DOHH2 (cell line): ENCODE measurements at regions not wholly inside any gene's neighbourhood (a gene's known extent, or its start where the extent isn't known, plus 50 kb on each side); places are given as distances from the start of the nearest gene placed in this dataset.
"Not testable (repeated sequence)": the region's sequence is repeated elsewhere in the genome, so short reads cannot be mapped to it uniquely, and the experiment has no call there.

Source experiments
- EZH2phosphoT487 ChIP-seq: fragments of 200-600 bp; sonication (generic); IDR thresholded peaks from 2 replicates; pipeline ENCODE4 v1.6.1; 2017; ENCODE audit warnings: borderline replicate concordance, mild to moderate bottlenecking, antibody characterized with exemption, low read length, moderate library complexity, mixed read lengths
- TF ChIP-seq, protein P1 (sequence below): fragments of 200-600 bp; sonication (generic); IDR thresholded peaks from one replicate; pipeline ENCODE4 v1.5.1; 2014; ENCODE audit warnings: antibody characterized with exemption, mild to moderate bottlenecking, low read depth, low read length; ENCODE audit not compliant: poor library complexity, severe bottlenecking

DNA sequence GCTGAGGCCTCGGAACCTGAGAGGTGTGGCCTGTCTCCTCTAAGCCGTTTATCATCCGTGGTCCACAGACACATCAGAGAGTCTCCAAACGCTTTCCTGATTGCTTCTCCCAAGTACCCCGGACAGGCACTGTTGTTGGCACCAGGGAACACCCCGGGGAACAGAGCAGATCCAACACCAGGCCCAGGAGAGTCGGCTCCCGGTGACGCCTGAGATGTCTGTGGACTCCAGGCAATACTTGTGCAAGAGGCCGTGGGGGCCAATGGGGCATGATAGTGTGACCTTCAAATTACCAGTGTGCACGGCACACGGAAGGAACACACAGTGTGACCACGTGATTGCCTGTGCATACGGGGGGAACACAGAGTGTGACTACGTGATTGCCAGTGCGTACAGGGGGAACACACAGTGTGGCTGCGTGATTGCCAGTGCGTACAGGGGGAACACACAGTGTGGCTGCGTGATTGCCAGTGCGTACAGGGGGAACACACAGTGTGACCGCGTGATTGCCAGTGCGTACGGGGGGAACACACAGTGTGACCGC is 136.6 kb downstream of the RTP5 start:
- TF ChIP-seq, protein P1, sequence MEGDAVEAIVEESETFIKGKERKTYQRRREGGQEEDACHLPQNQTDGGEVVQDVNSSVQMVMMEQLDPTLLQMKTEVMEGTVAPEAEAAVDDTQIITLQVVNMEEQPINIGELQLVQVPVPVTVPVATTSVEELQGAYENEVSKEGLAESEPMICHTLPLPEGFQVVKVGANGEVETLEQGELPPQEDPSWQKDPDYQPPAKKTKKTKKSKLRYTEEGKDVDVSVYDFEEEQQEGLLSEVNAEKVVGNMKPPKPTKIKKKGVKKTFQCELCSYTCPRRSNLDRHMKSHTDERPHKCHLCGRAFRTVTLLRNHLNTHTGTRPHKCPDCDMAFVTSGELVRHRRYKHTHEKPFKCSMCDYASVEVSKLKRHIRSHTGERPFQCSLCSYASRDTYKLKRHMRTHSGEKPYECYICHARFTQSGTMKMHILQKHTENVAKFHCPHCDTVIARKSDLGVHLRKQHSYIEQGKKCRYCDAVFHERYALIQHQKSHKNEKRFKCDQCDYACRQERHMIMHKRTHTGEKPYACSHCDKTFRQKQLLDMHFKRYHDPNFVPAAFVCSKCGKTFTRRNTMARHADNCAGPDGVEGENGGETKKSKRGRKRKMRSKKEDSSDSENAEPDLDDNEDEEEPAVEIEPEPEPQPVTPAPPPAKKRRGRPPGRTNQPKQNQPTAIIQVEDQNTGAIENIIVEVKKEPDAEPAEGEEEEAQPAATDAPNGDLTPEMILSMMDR: not testable (repeated sequence)
- TF ChIP-seq EZH2phosphoT487: not testable (repeated sequence)
